ENCODE measurements at regions not wholly inside any gene's neighbourhood (a gene's known extent, or its start where the extent isn't known, plus 50 kb on each side); places are given as distances from the start of the nearest gene placed in this dataset.

DNA sequence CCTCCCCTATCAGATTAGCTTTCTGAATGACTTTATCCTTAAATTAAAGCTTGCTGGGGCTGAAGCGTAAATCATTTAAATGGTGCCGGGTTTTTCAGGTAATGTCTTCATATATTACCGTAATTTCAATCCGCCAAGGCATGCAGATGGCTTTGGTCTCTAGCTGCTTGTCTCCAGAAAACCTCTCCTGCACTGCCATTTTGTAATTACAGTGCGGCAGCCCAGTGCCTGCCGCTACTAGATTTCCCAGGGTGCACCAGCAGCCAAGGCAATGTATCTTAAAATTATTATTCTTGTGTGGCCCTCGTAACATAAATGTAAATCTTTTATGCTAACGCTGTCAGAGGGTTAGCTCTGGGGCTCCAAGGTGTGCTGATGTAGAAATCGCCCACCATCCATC, 208.5 kb downstream of the TMEM114 start (continued):
- TF ChIP-seq GABPA (IDR thresholded peaks at IDR 0.05; ENCODE audit: borderline replicate concordance, insufficient read depth, low read length) (no peak), SAP30 (IDR thresholded peaks at IDR 0.05; ENCODE audit: insufficient read depth, insufficient replicate concordance, low read length) (no peak), EZH2 (IDR thresholded peaks at IDR 0.05; ENCODE audit: low read depth, low read length, severe bottlenecking) (no peak), SP1 (IDR thresholded peaks at IDR 0.05; ENCODE audit: low read depth, low read length) (no peak), CREB1 (IDR thresholded peaks at IDR 0.05) (no peak), TAF7 (optimal IDR thresholded peaks at IDR 0.05; ENCODE audit: borderline replicate concordance, low read depth, low read length) (no peak)
- TF ChIP-seq, protein P1, sequence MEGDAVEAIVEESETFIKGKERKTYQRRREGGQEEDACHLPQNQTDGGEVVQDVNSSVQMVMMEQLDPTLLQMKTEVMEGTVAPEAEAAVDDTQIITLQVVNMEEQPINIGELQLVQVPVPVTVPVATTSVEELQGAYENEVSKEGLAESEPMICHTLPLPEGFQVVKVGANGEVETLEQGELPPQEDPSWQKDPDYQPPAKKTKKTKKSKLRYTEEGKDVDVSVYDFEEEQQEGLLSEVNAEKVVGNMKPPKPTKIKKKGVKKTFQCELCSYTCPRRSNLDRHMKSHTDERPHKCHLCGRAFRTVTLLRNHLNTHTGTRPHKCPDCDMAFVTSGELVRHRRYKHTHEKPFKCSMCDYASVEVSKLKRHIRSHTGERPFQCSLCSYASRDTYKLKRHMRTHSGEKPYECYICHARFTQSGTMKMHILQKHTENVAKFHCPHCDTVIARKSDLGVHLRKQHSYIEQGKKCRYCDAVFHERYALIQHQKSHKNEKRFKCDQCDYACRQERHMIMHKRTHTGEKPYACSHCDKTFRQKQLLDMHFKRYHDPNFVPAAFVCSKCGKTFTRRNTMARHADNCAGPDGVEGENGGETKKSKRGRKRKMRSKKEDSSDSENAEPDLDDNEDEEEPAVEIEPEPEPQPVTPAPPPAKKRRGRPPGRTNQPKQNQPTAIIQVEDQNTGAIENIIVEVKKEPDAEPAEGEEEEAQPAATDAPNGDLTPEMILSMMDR (IDR thresholded peaks at IDR 0.05; ENCODE audit: control extremely low read depth in 1 of 3, insufficient read depth in 1 of 3, low read depth in 1 of 3, low read length in 3 of 3), result no peak
